PC-3 (cell line): ENCODE measurements at regions not wholly inside any gene's neighbourhood (a gene's known extent, or its start where the extent isn't known, plus 50 kb on each side); places are given as distances from the start of the nearest gene placed in this dataset.

ENCODE experiments used
- ATAC-seq: fragments of 200-7000 bp; cut with Tn5 transposase; 2 replicates; pipeline ENCODE4 v1.9.1; 2020; ENCODE audit warnings: mild to moderate bottlenecking, moderate library complexity
- BruUV-seq: library from RNA; stranded (reverse); fragments of 400-500 nt; replicated peaks from 2 replicates; lab custom pipeline; 2021; lab: Mats Ljungman, UMichigan
- CTCF ChIA-PET: fragments of 300-600 bp; sonication (Branson Sonifier 250); formaldehyde crosslinking; loops from one replicate; lab custom pipeline; 2022; ENCODE audit warnings: antibody characterized with exemption; lab: Charles Lee
- POLR2A ChIA-PET: fragments of 300-600 bp; sonication (Branson Sonifier 250); formaldehyde crosslinking; loops from one replicate; lab custom pipeline; 2022; ENCODE audit warnings: antibody characterized with exemption; ENCODE audit not compliant: unreplicated experiment; lab: Charles Lee
- DNase-seq: peaks from one replicate; pipeline ENCODE4 v3.0.0-alpha.2; 2015
- H2AFZ ChIP-seq: fragments of 300-600 bp; sonication (generic); 2 replicates; pipeline ENCODE4 v1.6.0; 2016; ENCODE audit warnings: antibody characterized with exemption, low read length
- H3F3A ChIP-seq: fragments of 300-600 bp; sonication (generic); one replicate; pipeline ENCODE4 v1.6.0; 2017; ENCODE audit warnings: antibody characterized with exemption, low read length, control low read depth, mild to moderate bottlenecking; ENCODE audit not compliant: unreplicated experiment
- H3K27ac ChIP-seq: fragments of 300-600 bp; sonication (generic); 2 replicates; pipeline ENCODE4 v1.5.1; 2016; ENCODE audit warnings: mild to moderate bottlenecking, low read length
- H3K27me3 ChIP-seq: fragments of 300-600 bp; sonication (generic); 2 replicates; pipeline ENCODE4 v1.6.1; 2016; ENCODE audit warnings: low read length, mixed read lengths
- H3K36me3 ChIP-seq: fragments of 300-600 bp; sonication (generic); 2 replicates; pipeline ENCODE4 v1.6.1; 2016; ENCODE audit warnings: low read depth, mixed run types, low read length, mixed read lengths
- H3K4me1 ChIP-seq: fragments of 300-600 bp; sonication (generic); 2 replicates; pipeline ENCODE4 v1.5.1; 2016; ENCODE audit warnings: low read length; ENCODE audit not compliant: insufficient read depth
- H3K4me2 ChIP-seq: fragments of 300-600 bp; sonication (generic); 2 replicates; pipeline ENCODE4 v1.6.0; 2016; ENCODE audit warnings: low read length
- H3K4me3 ChIP-seq: fragments of 300-600 bp; sonication (generic); 2 replicates; pipeline ENCODE4 v1.5.1; 2016; ENCODE audit warnings: mild to moderate bottlenecking, low read length, mixed read lengths
- H3K79me2 ChIP-seq: fragments of 300-600 bp; sonication (generic); 2 replicates; pipeline ENCODE4 v1.6.1; 2017; ENCODE audit warnings: low read length, mixed read lengths
- H3K9ac ChIP-seq: fragments of 300-600 bp; sonication (generic); 2 replicates; pipeline ENCODE4 v1.6.0; 2016; ENCODE audit warnings: mild to moderate bottlenecking, low read length
- H3K9me2 ChIP-seq: fragments of 300-600 bp; sonication (generic); replicated peaks from 2 replicates; pipeline ENCODE4 v1.6.1; 2016; ENCODE audit warnings: mixed run types, low read length, mixed read lengths
- H3K9me3 ChIP-seq: fragments of 300-600 bp; sonication (generic); 2 replicates; pipeline ENCODE4 v1.6.1; 2016; ENCODE audit warnings: low read length, mixed read lengths
- H4K20me1 ChIP-seq: fragments of 300-600 bp; sonication (generic); 2 replicates; pipeline ENCODE4 v1.6.1; 2016; ENCODE audit warnings: low read length, mixed read lengths
- CTCF ChIP-seq: fragments of 300-600 bp; sonication (generic); conservative IDR thresholded peaks from 2 replicates; pipeline ENCODE4 v1.5.1; 2017; ENCODE audit warnings: antibody characterized with exemption, low read depth, mild to moderate bottlenecking, low read length
- EZH2 ChIP-seq: fragments of 300-600 bp; sonication (generic); IDR thresholded peaks from one replicate; pipeline ENCODE4 v1.6.1; 2017; ENCODE audit warnings: antibody characterized with exemption, mild to moderate bottlenecking, low read length; ENCODE audit not compliant: unreplicated experiment
- EZH2phosphoT487 ChIP-seq: fragments of 300-600 bp; sonication (generic); IDR thresholded peaks from 2 replicates; pipeline ENCODE4 v1.6.1; 2018; ENCODE audit warnings: mild to moderate bottlenecking, antibody characterized with exemption, low read length, borderline replicate concordance
- intact Hi-C: fragments of 100-400 bp; cut with micrococcal nuclease; formaldehyde crosslinking; loops from 2 replicates; pipeline ENCODE4 v1.9.0; 2023

GRCh38 chr10:125415006-125415633, 254.8 kb upstream of the CTBP2 start:
- CTCF ChIA-PET, result no interaction called here
- Histone ChIP-seq H3K36me3 (no peaks in the 10 kb centered on the region), H3K4me3 (no peak overlapping the region), H3K9me2 (no peaks in the 10 kb centered on the region), H3K9me3 (no peaks in the 10 kb centered on the region), H3K79me2 (no peaks in the 10 kb centered on the region), H3K9ac (no peak overlapping the region), H3K4me2 (no peak overlapping the region), H2AFZ (no peak overlapping the region), H3F3A (no peaks in the 10 kb centered on the region), H3K27ac (no peak overlapping the region), H3K27me3 (no peaks in the 10 kb centered on the region), H4K20me1 (no peaks in the 10 kb centered on the region), H3K4me1 (peaks cover 6% of the 10 kb centered on the region; the same call in 1 of the 2 replicates)
- TF ChIP-seq EZH2 (no peak), CTCF (no peak), EZH2phosphoT487 (no peak)
- DNase-seq, result no peak
- no TSS peak for BruUV-seq
- POLR2A ChIA-PET, result no interaction called here
- intact Hi-C loops, result no loop called here
- ATAC-seq, result no peak

- ChIA-PET CTCF (no interaction called here), POLR2A (no interaction called here)
- Histone ChIP-seq H4K20me1 (no peaks in the 10 kb centered on the region), H3K9me2 (no peaks in the 10 kb centered on the region), H3F3A (no peaks in the 10 kb centered on the region), H3K27me3 (no peaks in the 10 kb centered on the region), H3K9me3 (no peaks in the 10 kb centered on the region), H3K9ac (no peak overlapping the region), H3K4me3 (no peak overlapping the region), H3K4me1 (peaks cover 16% of the 10 kb centered on the region), H3K79me2 (no peaks in the 10 kb centered on the region), H3K27ac (no peak overlapping the region), H3K36me3 (no peaks in the 10 kb centered on the region), H2AFZ (no peak overlapping the region), H3K4me2 (no peak overlapping the region)
- BruUV-seq, result no TSS peak
- intact Hi-C loops, result no loop called here
- DNase-seq (peak; percentile 84), ATAC-seq (no peak)
- TF ChIP-seq EZH2 (no peak), EZH2phosphoT487 (no peak), CTCF (no peak)
Observed at GRCh38 chr10:125411724-125412123, 251.4 kb upstream of the CTBP2 start.

- Histone ChIP-seq H3F3A (no peaks in the 10 kb centered on the region), H3K4me1 (peaks cover 20% of the 10 kb centered on the region), H3K9ac (no peak overlapping the region), H4K20me1 (no peaks in the 10 kb centered on the region), H3K9me3 (no peaks in the 10 kb centered on the region), H3K9me2 (no peaks in the 10 kb centered on the region), H3K79me2 (no peaks in the 10 kb centered on the region), H3K4me3 (no peak overlapping the region), H2AFZ (no peak overlapping the region), H3K27me3 (no peaks in the 10 kb centered on the region), H3K27ac (no peak overlapping the region), H3K4me2 (no peak overlapping the region), H3K36me3 (no peaks in the 10 kb centered on the region)
- TF ChIP-seq CTCF (no peak), EZH2 (no peak), EZH2phosphoT487 (no peak)
- intact Hi-C loops, result no loop called here
- POLR2A ChIA-PET, result no interaction called here
- no TSS peak for BruUV-seq
- DNase-seq, result no peak
- ATAC-seq, result no peak
- CTCF ChIA-PET, result no interaction called here
Observed at GRCh38 chr10:125409756-125410155, 249.4 kb upstream of the CTBP2 start.
